DND-41 (cell line): ENCODE measurements at regions not wholly inside any gene's neighbourhood (a gene's known extent, or its start where the extent isn't known, plus 50 kb on each side); places are given as distances from the start of the nearest gene placed in this dataset.

Experiments used
- ATAC-seq: fragments of 200-7000 bp; cut with Tn5 transposase; 3 replicates; pipeline ENCODE4 v1.9.1; 2021; ENCODE audit warnings: low read depth; ENCODE audit not compliant: insufficient read depth
- DNase-seq: peaks from one replicate; pipeline ENCODE4 v3.0.0-alpha.2; 2020
- H2AFZ ChIP-seq: 2 replicates; pipeline ENCODE4 v1.6.0; 2012; ENCODE audit warnings: low read depth, low read length
- H3K27ac ChIP-seq: 2 replicates; pipeline ENCODE4 v1.5.1; 2012; ENCODE audit warnings: low read length, inconsistent platforms
- H3K27me3 ChIP-seq: fragments of 200-600 bp; sonication (generic); 2 replicates; pipeline ENCODE4 v1.6.0; 2012; ENCODE audit warnings: low read length, mild to moderate bottlenecking, inconsistent platforms; ENCODE audit not compliant: insufficient read depth, poor library complexity
- H3K36me3 ChIP-seq: 2 replicates; pipeline ENCODE4 v1.5.1; 2012; ENCODE audit warnings: low read length, inconsistent platforms; ENCODE audit not compliant: insufficient read depth
- H3K4me1 ChIP-seq: 2 replicates; pipeline ENCODE4 v1.5.1; 2012; ENCODE audit warnings: mild to moderate bottlenecking, low read length; ENCODE audit not compliant: insufficient read depth
- H3K4me2 ChIP-seq: 2 replicates; pipeline ENCODE4 v1.6.0; 2012; ENCODE audit warnings: mild to moderate bottlenecking, moderate library complexity, low read length, inconsistent platforms; ENCODE audit not compliant: insufficient read depth
- H3K4me3 ChIP-seq, 2 experiments: fragments of 200-600 bp in 1 of 2; shearing (Covaris generic) in 1 of 2; 2 replicates each; pipeline ENCODE4 v1.5.1; 2012 to 2016; ENCODE audit warnings: inconsistent platforms in 2 of 2, low read length in 2 of 2, mild to moderate bottlenecking in 2 of 2, low read depth in 1 of 2, moderate library complexity in 1 of 2
- H3K79me2 ChIP-seq: 2 replicates; pipeline ENCODE4 v1.6.0; 2012; ENCODE audit warnings: low read length, inconsistent platforms; ENCODE audit not compliant: insufficient read depth
- H3K9ac ChIP-seq: 2 replicates; pipeline ENCODE4 v1.6.0; 2012; ENCODE audit warnings: low read depth, mild to moderate bottlenecking, inconsistent platforms, low read length, moderate library complexity
- H3K9me3 ChIP-seq: 2 replicates; pipeline ENCODE4 v1.5.1; 2012; ENCODE audit warnings: low read length, moderate library complexity, mild to moderate bottlenecking, inconsistent platforms; ENCODE audit not compliant: insufficient read depth, severe bottlenecking
- H4K20me1 ChIP-seq: 2 replicates; pipeline ENCODE4 v1.6.0; 2012; ENCODE audit warnings: low read length; ENCODE audit not compliant: insufficient read depth
- EZH2 ChIP-seq: IDR thresholded peaks from 3 replicates; pipeline ENCODE4 v1.6.1; 2012; ENCODE audit warnings: borderline replicate concordance, low read depth, mild to moderate bottlenecking, moderate library complexity, low read length, inconsistent platforms; ENCODE audit not compliant: severe bottlenecking
- TF ChIP-seq, protein P1 (sequence below): IDR thresholded peaks from 2 replicates; pipeline ENCODE4 v1.5.1; 2012; ENCODE audit warnings: borderline replicate concordance, low read length, moderate library complexity, mild to moderate bottlenecking; ENCODE audit not compliant: poor library complexity, severe bottlenecking; ENCODE audit errors: extremely low read depth

DNA sequence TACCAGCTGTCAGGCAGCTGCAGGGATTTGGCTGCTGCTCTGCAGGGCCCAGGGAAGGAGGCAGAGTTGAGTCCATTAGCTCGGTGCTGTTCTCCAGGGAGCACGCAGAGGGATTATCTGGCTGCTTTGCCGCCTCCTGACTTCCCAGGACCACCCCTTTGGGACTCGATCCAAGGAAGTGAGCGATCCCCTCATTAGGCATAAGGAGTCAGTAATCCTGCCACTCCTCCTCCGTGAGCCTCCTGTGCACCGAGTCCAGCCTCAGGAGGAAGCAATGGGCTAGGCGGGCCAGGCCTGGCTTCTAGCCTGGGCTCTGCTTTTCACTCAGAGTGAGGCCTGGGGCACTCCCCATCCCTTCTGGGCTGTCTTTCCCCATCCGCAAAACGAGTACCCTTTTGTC is 417.9 kb downstream of the RPS24 start:
- DNase-seq (no peak), ATAC-seq (no peak)
- H3K79me2 ChIP-seq: no peaks in the 10 kb centered on the region
- H3K36me3 ChIP-seq: no peaks in the 10 kb centered on the region
- no peaks in the 10 kb centered on the region for H3K9me3 ChIP-seq
- H3K4me1 ChIP-seq: no peaks in the 10 kb centered on the region
- H3K4me2 ChIP-seq: no peak overlapping the region
- no peak overlapping the region for H2AFZ ChIP-seq
- no peak overlapping the region for H3K4me3 ChIP-seq
- TF ChIP-seq, protein P1, sequence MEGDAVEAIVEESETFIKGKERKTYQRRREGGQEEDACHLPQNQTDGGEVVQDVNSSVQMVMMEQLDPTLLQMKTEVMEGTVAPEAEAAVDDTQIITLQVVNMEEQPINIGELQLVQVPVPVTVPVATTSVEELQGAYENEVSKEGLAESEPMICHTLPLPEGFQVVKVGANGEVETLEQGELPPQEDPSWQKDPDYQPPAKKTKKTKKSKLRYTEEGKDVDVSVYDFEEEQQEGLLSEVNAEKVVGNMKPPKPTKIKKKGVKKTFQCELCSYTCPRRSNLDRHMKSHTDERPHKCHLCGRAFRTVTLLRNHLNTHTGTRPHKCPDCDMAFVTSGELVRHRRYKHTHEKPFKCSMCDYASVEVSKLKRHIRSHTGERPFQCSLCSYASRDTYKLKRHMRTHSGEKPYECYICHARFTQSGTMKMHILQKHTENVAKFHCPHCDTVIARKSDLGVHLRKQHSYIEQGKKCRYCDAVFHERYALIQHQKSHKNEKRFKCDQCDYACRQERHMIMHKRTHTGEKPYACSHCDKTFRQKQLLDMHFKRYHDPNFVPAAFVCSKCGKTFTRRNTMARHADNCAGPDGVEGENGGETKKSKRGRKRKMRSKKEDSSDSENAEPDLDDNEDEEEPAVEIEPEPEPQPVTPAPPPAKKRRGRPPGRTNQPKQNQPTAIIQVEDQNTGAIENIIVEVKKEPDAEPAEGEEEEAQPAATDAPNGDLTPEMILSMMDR: no peak
- TF ChIP-seq EZH2: no peak
- H4K20me1 ChIP-seq: no peaks in the 10 kb centered on the region
- H3K27me3 ChIP-seq: no peaks in the 10 kb centered on the region
- H3K9ac ChIP-seq: no peak overlapping the region
- H3K27ac ChIP-seq: no peak overlapping the region

DNA sequence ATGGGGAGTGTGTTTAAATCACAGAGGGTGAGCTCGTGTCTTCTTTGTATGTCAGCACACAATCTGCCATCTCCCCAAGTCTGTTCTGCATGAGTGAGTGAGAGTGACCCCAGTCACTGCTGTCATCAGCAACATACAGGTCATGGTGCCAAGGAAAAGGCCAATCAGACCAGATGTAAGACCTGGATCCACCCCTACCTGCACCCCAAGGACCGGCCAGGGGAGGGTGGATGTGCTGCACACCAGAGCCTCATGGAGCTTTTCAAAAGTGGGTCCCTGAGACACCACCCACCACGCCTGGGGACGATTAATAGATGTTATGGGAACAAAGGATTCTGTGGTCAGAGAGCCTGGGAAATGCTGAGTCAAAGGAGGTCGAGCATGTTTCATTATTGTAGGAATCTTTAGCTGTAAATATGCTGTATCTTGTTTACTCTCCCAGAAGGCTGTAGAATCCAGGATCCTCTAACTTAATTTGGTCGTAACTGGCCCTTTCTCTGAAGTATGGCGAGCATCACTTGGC is 420.5 kb downstream of the RPS24 start:
- TF ChIP-seq, protein P1: no peak
- TF ChIP-seq EZH2: no peak

DNA sequence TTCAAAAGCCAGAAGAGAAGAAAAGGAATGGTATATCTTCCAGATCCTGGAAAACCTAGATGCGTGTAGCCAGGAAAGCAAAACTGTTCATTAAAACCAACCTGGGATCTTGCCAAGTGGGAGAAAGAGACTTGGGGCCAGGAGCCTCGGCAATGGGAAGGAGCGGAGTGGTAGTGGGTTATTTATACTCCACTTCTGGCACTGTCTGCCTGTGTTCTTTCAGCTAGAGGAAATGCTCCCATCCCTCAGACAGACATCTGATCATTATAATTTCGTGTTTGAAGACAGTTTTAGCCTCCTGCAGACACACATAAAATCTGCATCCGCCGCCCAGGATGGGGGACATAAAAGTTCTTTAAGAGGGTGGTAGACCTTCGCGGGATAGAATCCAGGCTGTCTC is 421.6 kb downstream of the RPS24 start:
- no peaks in the 10 kb centered on the region for H3K4me1 ChIP-seq
- H3K9ac ChIP-seq: no peak overlapping the region
- H3K4me3 ChIP-seq: no peak overlapping the region
- no peak overlapping the region for H3K27ac ChIP-seq
- no peaks in the 10 kb centered on the region for H3K9me3 ChIP-seq
- DNase-seq (no peak), ATAC-seq (no peak)
- H3K79me2 ChIP-seq: no peaks in the 10 kb centered on the region
- H2AFZ ChIP-seq: no peak overlapping the region
- H3K36me3 ChIP-seq: no peaks in the 10 kb centered on the region
- H3K27me3 ChIP-seq: no peaks in the 10 kb centered on the region
- no peak for TF ChIP-seq EZH2
- TF ChIP-seq, protein P1: no peak
- H3K4me2 ChIP-seq: no peak overlapping the region
- H4K20me1 ChIP-seq: no peaks in the 10 kb centered on the region

More for the DNA sequence above, 420.5 kb downstream of the RPS24 start:
- no peak overlapping the region for H3K9ac ChIP-seq
- no peaks in the 10 kb centered on the region for H3K79me2 ChIP-seq
- no peaks in the 10 kb centered on the region for H3K9me3 ChIP-seq
- H3K27ac ChIP-seq: no peak overlapping the region
- ATAC-seq (no peak), DNase-seq (no peak)
- no peak overlapping the region for H2AFZ ChIP-seq
- H3K27me3 ChIP-seq: no peaks in the 10 kb centered on the region
- H4K20me1 ChIP-seq: no peaks in the 10 kb centered on the region
- no peak overlapping the region for H3K4me2 ChIP-seq
- no peaks in the 10 kb centered on the region for H3K36me3 ChIP-seq
- H3K4me3 ChIP-seq: no peak overlapping the region
- no peaks in the 10 kb centered on the region for H3K4me1 ChIP-seq

DNA sequence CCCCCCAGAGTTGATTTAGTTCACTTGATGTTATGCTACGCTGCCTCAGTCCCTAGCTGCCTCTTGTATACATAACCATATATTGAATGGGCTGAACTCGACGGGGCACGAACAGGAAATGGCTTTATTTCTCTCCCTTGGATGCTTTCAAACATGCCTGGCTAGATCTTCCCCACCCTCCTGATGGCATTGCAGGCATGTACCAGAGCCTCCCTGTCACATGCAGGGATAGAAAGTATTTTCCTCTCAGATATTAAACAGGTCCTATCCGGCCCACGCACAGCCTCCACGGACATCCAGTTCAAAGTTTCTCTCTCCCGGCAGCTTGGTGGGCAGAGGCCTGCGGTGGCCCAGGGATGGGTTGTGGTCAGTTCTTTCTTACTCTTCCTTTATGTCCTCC is 422.1 kb downstream of the RPS24 start:
- DNase-seq (no peak), ATAC-seq (no peak)
- Histone ChIP-seq H4K20me1 (no peaks in the 10 kb centered on the region), H3K27me3 (no peaks in the 10 kb centered on the region), H3K4me1 (no peaks in the 10 kb centered on the region), H3K36me3 (no peaks in the 10 kb centered on the region), H2AFZ (no peak overlapping the region), H3K4me3 (no peak overlapping the region), H3K9ac (no peak overlapping the region), H3K4me2 (no peak overlapping the region), H3K27ac (no peak overlapping the region), H3K79me2 (no peaks in the 10 kb centered on the region), H3K9me3 (no peaks in the 10 kb centered on the region)
- TF ChIP-seq, protein P1: no peak
